ENCODE measurements at regions not wholly inside any gene's neighbourhood (a gene's known extent, or its start where the extent isn't known, plus 50 kb on each side); places are given as distances from the start of the nearest gene placed in this dataset.
"Not testable (repeated sequence)": the region's sequence is repeated elsewhere in the genome, so short reads cannot be mapped to it uniquely, and the experiment has no call there.

GRCh38 chrX:857376-857775 is 226.8 kb downstream of the SHOX start:
- Histone ChIP-seq H3K9me3 (ENCODE audit: control insufficient read depth, low read length) (no peaks in the 10 kb centered on the region), H3K4me3 (ENCODE audit: low read length) (no peak overlapping the region), H3K27me3 (ENCODE audit: control insufficient read depth, insufficient read depth) (no peaks in the 10 kb centered on the region), H3K27ac (ENCODE audit: low read length) (no peak overlapping the region), H3K4me1 (ENCODE audit: control insufficient read depth, insufficient read depth, low read length) (no peaks in the 10 kb centered on the region)
- ATAC-seq (no peak), DNase-seq (no peak)
- intact Hi-C loops (cut with DNase I): no loop called here
- WGBS: 81% methylated on average over 5 of the region's 5 CpGs

GRCh38 chrX:856566-857290 is 226.1 kb downstream of the SHOX start:
- no peak overlapping the region for H3K4me3 ChIP-seq (ENCODE audit: low read length)
- WGBS: 64% methylated on average over 14 of the region's 14 CpGs
- H3K9me3 ChIP-seq (ENCODE audit: control insufficient read depth, low read length): no peaks in the 10 kb centered on the region
- intact Hi-C loops (cut with DNase I): no loop called here
- no peak overlapping the region for H3K27ac ChIP-seq (ENCODE audit: low read length)
- H3K27me3 ChIP-seq (ENCODE audit: control insufficient read depth, insufficient read depth): no peaks in the 10 kb centered on the region
- no peaks in the 10 kb centered on the region for H3K4me1 ChIP-seq (ENCODE audit: control insufficient read depth, insufficient read depth, low read length)
- DNase-seq (no peak), ATAC-seq (no peak)

GRCh38 chrX:853304-853703 is 222.7 kb downstream of the SHOX start:
- H3K9me3 ChIP-seq (ENCODE audit: control insufficient read depth, low read length): no peaks in the 10 kb centered on the region
- H3K4me1 ChIP-seq (ENCODE audit: control insufficient read depth, insufficient read depth, low read length): no peaks in the 10 kb centered on the region
- intact Hi-C loops (cut with DNase I): no loop called here
- no peak for DNase-seq
- H3K4me3 ChIP-seq (ENCODE audit: low read length): no peak overlapping the region
- WGBS: 84% methylated on average over 7 of the region's 7 CpGs
- no peaks in the 10 kb centered on the region for H3K27me3 ChIP-seq (ENCODE audit: control insufficient read depth, insufficient read depth)
- ATAC-seq: no peak
- no peak overlapping the region for H3K27ac ChIP-seq (ENCODE audit: low read length)

GRCh38 chrX:850471-850916 is 219.9 kb downstream of the SHOX start:
- no peak for DNase-seq
- Histone ChIP-seq H3K9me3 (ENCODE audit: control insufficient read depth, low read length) (no peaks in the 10 kb centered on the region), H3K4me1 (ENCODE audit: control insufficient read depth, insufficient read depth, low read length) (no peaks in the 10 kb centered on the region), H3K27me3 (ENCODE audit: control insufficient read depth, insufficient read depth) (no peaks in the 10 kb centered on the region), H3K4me3 (ENCODE audit: low read length) (no peak overlapping the region), H3K27ac (ENCODE audit: low read length) (no peak overlapping the region)
- ATAC-seq: no peak
- intact Hi-C loops (cut with DNase I): no loop called here
- 11% methylated on average over 11 of the region's 11 CpGs for WGBS

GRCh38 chrX:848386-848785 is 217.8 kb downstream of the SHOX start:
- WGBS: 39% methylated on average over 6 of the region's 6 CpGs

GRCh38 chrX:843306-843705 is 212.7 kb downstream of the SHOX start:
- Histone ChIP-seq H3K4me1 (ENCODE audit: control insufficient read depth, insufficient read depth, low read length) (no peaks in the 10 kb centered on the region), H3K27ac (ENCODE audit: low read length) (no peak overlapping the region), H3K27me3 (ENCODE audit: control insufficient read depth, insufficient read depth) (no peaks in the 10 kb centered on the region), H3K4me3 (ENCODE audit: low read length) (no peak overlapping the region), H3K9me3 (ENCODE audit: control insufficient read depth, low read length) (no peaks in the 10 kb centered on the region)
- DNase-seq: no peak
- intact Hi-C loops (cut with DNase I): no loop called here
- no peak for ATAC-seq
- 50% methylated on average over 13 of the region's 13 CpGs for WGBS

More at GRCh38 chrX:848386-848785, 217.8 kb downstream of the SHOX start:
- Histone ChIP-seq H3K9me3 (ENCODE audit: control insufficient read depth, low read length) (no peaks in the 10 kb centered on the region), H3K4me3 (ENCODE audit: low read length) (no peak overlapping the region), H3K4me1 (ENCODE audit: control insufficient read depth, insufficient read depth, low read length) (no peaks in the 10 kb centered on the region), H3K27me3 (ENCODE audit: control insufficient read depth, insufficient read depth) (no peaks in the 10 kb centered on the region), H3K27ac (ENCODE audit: low read length) (no peak overlapping the region)
- ATAC-seq: no peak
- intact Hi-C loops (cut with DNase I): no loop called here
- DNase-seq: no peak

GRCh38 chrX:840556-840955 is 210.0 kb downstream of the SHOX start:
- H3K27me3 ChIP-seq (ENCODE audit: control insufficient read depth, insufficient read depth): no peaks in the 10 kb centered on the region
- no peaks in the 10 kb centered on the region for H3K4me1 ChIP-seq (ENCODE audit: control insufficient read depth, insufficient read depth, low read length)
- H3K4me3 ChIP-seq (ENCODE audit: low read length): no peak overlapping the region
- 71% methylated on average over 13 of the region's 13 CpGs for WGBS
- no peaks in the 10 kb centered on the region for H3K9me3 ChIP-seq (ENCODE audit: control insufficient read depth, low read length)
- no peak overlapping the region for H3K27ac ChIP-seq (ENCODE audit: low read length)
- no peak for DNase-seq
- intact Hi-C loops (cut with DNase I): no loop called here
- no peak for ATAC-seq

- H3K27me3 ChIP-seq (ENCODE audit: control insufficient read depth, insufficient read depth); ATAC-seq; DNase-seq; H3K4me1 ChIP-seq (ENCODE audit: control insufficient read depth, insufficient read depth, low read length); intact Hi-C loops (cut with DNase I); H3K27ac ChIP-seq (ENCODE audit: low read length); H3K9me3 ChIP-seq (ENCODE audit: control insufficient read depth, low read length); H3K4me3 ChIP-seq (ENCODE audit: low read length): not testable (repeated sequence)
- 65% methylated on average over 13 of the region's 13 CpGs for WGBS
Measured at GRCh38 chrX:838666-839065, 208.1 kb downstream of the SHOX start.

- H3K9me3 ChIP-seq (ENCODE audit: control insufficient read depth, low read length); intact Hi-C loops (cut with DNase I): not testable (repeated sequence)
- 95% methylated on average over 3 of the region's 3 CpGs for WGBS
Measured at GRCh38 chrX:835857-836256, 205.3 kb downstream of the SHOX start.

GRCh38 chrX:830532-830931 is 199.9 kb downstream of the SHOX start:
- intact Hi-C loops (cut with DNase I): no loop called here
- ATAC-seq (no peak), DNase-seq (no peak)
- Histone ChIP-seq H3K27me3 (ENCODE audit: control insufficient read depth, insufficient read depth) (no peaks in the 10 kb centered on the region), H3K27ac (ENCODE audit: low read length) (no peak overlapping the region), H3K4me3 (ENCODE audit: low read length) (no peak overlapping the region), H3K4me1 (ENCODE audit: control insufficient read depth, insufficient read depth, low read length) (no peaks in the 10 kb centered on the region), H3K9me3 (ENCODE audit: control insufficient read depth, low read length) (no peaks in the 10 kb centered on the region)
- WGBS: 31% methylated on average over 6 of the region's 6 CpGs

More at GRCh38 chrX:835857-836256, 205.3 kb downstream of the SHOX start:
- H3K4me3 ChIP-seq (ENCODE audit: low read length); H3K27ac ChIP-seq (ENCODE audit: low read length); H3K27me3 ChIP-seq (ENCODE audit: control insufficient read depth, insufficient read depth); ATAC-seq; H3K4me1 ChIP-seq (ENCODE audit: control insufficient read depth, insufficient read depth, low read length); DNase-seq: not testable (repeated sequence)

- Histone ChIP-seq H3K4me3 (ENCODE audit: low read length) (no peak overlapping the region), H3K4me1 (ENCODE audit: control insufficient read depth, insufficient read depth, low read length) (no peaks in the 10 kb centered on the region), H3K27ac (ENCODE audit: low read length) (no peak overlapping the region), H3K27me3 (ENCODE audit: control insufficient read depth, insufficient read depth) (no peaks in the 10 kb centered on the region), H3K9me3 (ENCODE audit: control insufficient read depth, low read length) (no peaks in the 10 kb centered on the region)
- intact Hi-C loops (cut with DNase I): no loop called here
- 83% methylated on average over 3 of the region's 3 CpGs for WGBS
- ATAC-seq (no peak), DNase-seq (no peak)
Measured at GRCh38 chrX:829145-829544, 198.6 kb downstream of the SHOX start.

Data from right cardiac atrium (tissue), 5 donors.